Naive B cell (primary cell): ENCODE measurements at regions not wholly inside any gene's neighbourhood (a gene's known extent, or its start where the extent isn't known, plus 50 kb on each side); places are given as distances from the start of the nearest gene placed in this dataset.

Source experiments
- ATAC-seq, 2 donors: fragments of 150-1000 bp; cut with Tn5 transposase; 2 replicates each; pipeline ENCODE4 v1.10.0; 2021; ENCODE audit warnings: low read depth in 2 of 2, mild to moderate bottlenecking in 2 of 2, moderate library complexity in 2 of 2
- DNase-seq: peaks from one replicate; pipeline ENCODE4 v3.0.0; 2022
- H3K27ac Mint-ChIP-seq, 6 donors: one replicate each; pipeline ENCODE4 v1.8.0; 2020 to 2022; ENCODE audit warnings: mild to moderate bottlenecking in 6 of 6, mixed read lengths in 6 of 6, moderate library complexity in 5 of 6, inconsistent platforms in 2 of 6
- H3K27me3 Mint-ChIP-seq, 3 donors: one replicate each; pipeline ENCODE4 v1.8.0; 2021 to 2022; ENCODE audit warnings: mixed read lengths in 3 of 3, mild to moderate bottlenecking in 1 of 3
- H3K36me3 Mint-ChIP-seq, 2 donors: one replicate each; pipeline ENCODE4 v1.8.0; 2020 to 2022; ENCODE audit warnings: mixed read lengths in 2 of 2, inconsistent platforms in 1 of 2, mild to moderate bottlenecking in 1 of 2
- H3K4me1 Mint-ChIP-seq, 3 donors: one replicate each; pipeline ENCODE4 v1.8.0; 2020 to 2022; ENCODE audit warnings: mixed read lengths in 3 of 3, inconsistent platforms in 1 of 3, mild to moderate bottlenecking in 1 of 3, moderate library complexity in 1 of 3
- H3K4me3 Mint-ChIP-seq, 8 donors: one replicate each; pipeline ENCODE4 v1.8.0; 2020 to 2022; ENCODE audit warnings: mild to moderate bottlenecking in 8 of 8, mixed read lengths in 8 of 8, moderate library complexity in 8 of 8, inconsistent platforms in 2 of 8
- H3K9me3 Mint-ChIP-seq, 7 donors: one replicate each; pipeline ENCODE4 v1.8.0; 2020 to 2022; ENCODE audit warnings: mixed read lengths in 7 of 7, mild to moderate bottlenecking in 5 of 7, inconsistent platforms in 2 of 7, moderate library complexity in 1 of 7

- ATAC-seq (no peak), DNase-seq (no peak)
- Mint-ChIP-seq H3K27ac (no peak overlapping the region), H3K36me3 (no peaks in the 10 kb centered on the region), H3K27me3 (peaks cover 22 to 38% (median 26%) of the 10 kb centered on the region in 3 donors), H3K9me3 (peaks cover 0 to 8% (median 0%) of the 10 kb centered on the region in 7 donors), H3K4me3 (no peak overlapping the region), H3K4me1 (peaks cover 0 to 4% (median 0%) of the 10 kb centered on the region in 3 donors)
Observed at GRCh38 chr4:153945704-153946103, 156.8 kb upstream of the SFRP2 start.

- Mint-ChIP-seq H3K27ac (no peak overlapping the region), H3K27me3 (peaks cover 12 to 29% (median 28%) of the 10 kb centered on the region in 3 donors), H3K9me3 (peaks cover 0 to 8% (median 0%) of the 10 kb centered on the region in 7 donors), H3K36me3 (no peaks in the 10 kb centered on the region), H3K4me3 (no peak overlapping the region), H3K4me1 (no peaks in the 10 kb centered on the region)
- no peak for DNase-seq
- ATAC-seq = no peak
Observed at GRCh38 chr4:153943738-153944415, 155.0 kb upstream of the SFRP2 start.

- DNase-seq = no peak
- no peaks in the 10 kb centered on the region for H3K4me1 Mint-ChIP-seq
- no peaks in the 10 kb centered on the region for H3K36me3 Mint-ChIP-seq
- peaks cover 4 to 12% (median 9%) of the 10 kb centered on the region in 3 donors for H3K27me3 Mint-ChIP-seq
- ATAC-seq = no peak
- H3K4me3 Mint-ChIP-seq = no peak overlapping the region
- H3K9me3 Mint-ChIP-seq = peaks cover 0 to 6% (median 0%) of the 10 kb centered on the region in 7 donors
- peak overlapping the region in 1 of 6 donors; percentile 13 for H3K27ac Mint-ChIP-seq
Observed at GRCh38 chr4:153940916-153941315, 152.0 kb upstream of the SFRP2 start.

- H3K27ac Mint-ChIP-seq = no peak overlapping the region
- peaks cover 10 to 12% (median 11%) of the 10 kb centered on the region in 3 donors for H3K27me3 Mint-ChIP-seq
- ATAC-seq (no peak), DNase-seq (no peak)
- no peaks in the 10 kb centered on the region for H3K9me3 Mint-ChIP-seq
- H3K4me3 Mint-ChIP-seq = no peak overlapping the region
- H3K4me1 Mint-ChIP-seq = no peaks in the 10 kb centered on the region
- H3K36me3 Mint-ChIP-seq = no peaks in the 10 kb centered on the region
Observed at GRCh38 chr4:153939570-153939969, 150.7 kb upstream of the SFRP2 start.

GRCh38 chr4:153938994-153939393, 150.1 kb upstream of the SFRP2 start:
- Mint-ChIP-seq H3K27ac (no peak overlapping the region), H3K9me3 (no peaks in the 10 kb centered on the region), H3K4me3 (no peak overlapping the region), H3K4me1 (no peaks in the 10 kb centered on the region), H3K36me3 (no peaks in the 10 kb centered on the region), H3K27me3 (peaks cover 14 to 16% (median 14%) of the 10 kb centered on the region in 3 donors)
- ATAC-seq = no peak
- no peak for DNase-seq

- H3K4me1 Mint-ChIP-seq = no peaks in the 10 kb centered on the region
- peaks cover 14 to 22% (median 16%) of the 10 kb centered on the region in 3 donors for H3K27me3 Mint-ChIP-seq
Observed at GRCh38 chr4:153937289-153937688, 148.4 kb upstream of the SFRP2 start.

GRCh38 chr4:153936121-153936520, 147.2 kb upstream of the SFRP2 start:
- no peaks in the 10 kb centered on the region for H3K4me1 Mint-ChIP-seq
- H3K4me3 Mint-ChIP-seq = no peak overlapping the region
- H3K36me3 Mint-ChIP-seq = no peaks in the 10 kb centered on the region
- H3K27me3 Mint-ChIP-seq = peaks cover 12 to 22% (median 14%) of the 10 kb centered on the region in 3 donors
- ATAC-seq = no peak
- no peak for DNase-seq
- no peak overlapping the region for H3K27ac Mint-ChIP-seq
- no peaks in the 10 kb centered on the region for H3K9me3 Mint-ChIP-seq

More at GRCh38 chr4:153937289-153937688, 148.4 kb upstream of the SFRP2 start:
- H3K4me3 Mint-ChIP-seq = no peak overlapping the region
- H3K27ac Mint-ChIP-seq = no peak overlapping the region
- no peaks in the 10 kb centered on the region for H3K36me3 Mint-ChIP-seq
- no peaks in the 10 kb centered on the region for H3K9me3 Mint-ChIP-seq
- DNase-seq (no peak), ATAC-seq (no peak)

GRCh38 chr4:153934688-153935017, 145.8 kb upstream of the SFRP2 start:
- H3K36me3 Mint-ChIP-seq = no peaks in the 10 kb centered on the region
- H3K27ac Mint-ChIP-seq = no peak overlapping the region
- no peaks in the 10 kb centered on the region for H3K4me1 Mint-ChIP-seq
- H3K4me3 Mint-ChIP-seq = no peak overlapping the region
- no peaks in the 10 kb centered on the region for H3K9me3 Mint-ChIP-seq
- H3K27me3 Mint-ChIP-seq = peaks cover 5 to 22% (median 12%) of the 10 kb centered on the region in 3 donors
- DNase-seq (no peak), ATAC-seq (no peak)

GRCh38 chr4:153933915-153934687, 145.2 kb upstream of the SFRP2 start:
- Mint-ChIP-seq H3K4me1 (no peaks in the 10 kb centered on the region), H3K27ac (no peak overlapping the region), H3K36me3 (no peaks in the 10 kb centered on the region), H3K27me3 (peaks cover 5 to 22% (median 12%) of the 10 kb centered on the region in 3 donors), H3K4me3 (no peak overlapping the region), H3K9me3 (no peaks in the 10 kb centered on the region)
- DNase-seq = no peak
- no peak for ATAC-seq

GRCh38 chr4:153931804-153932203, 142.9 kb upstream of the SFRP2 start:
- no peaks in the 10 kb centered on the region for H3K4me1 Mint-ChIP-seq
- H3K9me3 Mint-ChIP-seq = no peaks in the 10 kb centered on the region
- H3K36me3 Mint-ChIP-seq = no peaks in the 10 kb centered on the region
- DNase-seq (no peak), ATAC-seq (no peak)
- no peak overlapping the region for H3K4me3 Mint-ChIP-seq
- peaks cover 9 to 32% (median 12%) of the 10 kb centered on the region in 3 donors for H3K27me3 Mint-ChIP-seq
- H3K27ac Mint-ChIP-seq = no peak overlapping the region

- H3K27me3 Mint-ChIP-seq = peaks cover 5 to 23% (median 9%) of the 10 kb centered on the region in 3 donors
- no peak for ATAC-seq
- no peak for DNase-seq
- H3K36me3 Mint-ChIP-seq = no peaks in the 10 kb centered on the region
- H3K4me3 Mint-ChIP-seq = no peak overlapping the region
- no peak overlapping the region for H3K27ac Mint-ChIP-seq
- H3K4me1 Mint-ChIP-seq = no peaks in the 10 kb centered on the region
- H3K9me3 Mint-ChIP-seq = no peaks in the 10 kb centered on the region
Observed at GRCh38 chr4:153929675-153930074, 140.8 kb upstream of the SFRP2 start.

GRCh38 chr4:153927451-153927850, 138.6 kb upstream of the SFRP2 start:
- no peaks in the 10 kb centered on the region for H3K36me3 Mint-ChIP-seq
- no peak for ATAC-seq

GRCh38 chr4:153922148-153922547, 133.3 kb upstream of the SFRP2 start:
- H3K27me3 Mint-ChIP-seq = peaks cover 0 to 6% (median 0%) of the 10 kb centered on the region in 3 donors
- no peak for DNase-seq
- H3K27ac Mint-ChIP-seq = no peak overlapping the region
- H3K36me3 Mint-ChIP-seq = no peaks in the 10 kb centered on the region
- no peaks in the 10 kb centered on the region for H3K4me1 Mint-ChIP-seq
- H3K9me3 Mint-ChIP-seq = peaks cover 0 to 2% (median 0%) of the 10 kb centered on the region in 7 donors
- no peak overlapping the region for H3K4me3 Mint-ChIP-seq
- no peak for ATAC-seq

More at GRCh38 chr4:153927451-153927850, 138.6 kb upstream of the SFRP2 start:
- no peak overlapping the region for H3K4me3 Mint-ChIP-seq
- H3K4me1 Mint-ChIP-seq = no peaks in the 10 kb centered on the region
- no peak overlapping the region for H3K27ac Mint-ChIP-seq
- H3K27me3 Mint-ChIP-seq = peaks cover 0 to 9% (median 5%) of the 10 kb centered on the region in 3 donors
- H3K9me3 Mint-ChIP-seq = no peaks in the 10 kb centered on the region
- DNase-seq = no peak

- H3K36me3 Mint-ChIP-seq = no peaks in the 10 kb centered on the region
- H3K27me3 Mint-ChIP-seq = peaks cover 0 to 6% (median 0%) of the 10 kb centered on the region in 3 donors
- DNase-seq = no peak
- no peak overlapping the region for H3K4me3 Mint-ChIP-seq
- H3K9me3 Mint-ChIP-seq = peaks cover 0 to 2% (median 0%) of the 10 kb centered on the region in 7 donors
- no peaks in the 10 kb centered on the region for H3K4me1 Mint-ChIP-seq
- no peak overlapping the region for H3K27ac Mint-ChIP-seq
- no peak for ATAC-seq
Observed at GRCh38 chr4:153919667-153920066, 130.8 kb upstream of the SFRP2 start.
